HCT116 (cell line): ENCODE measurements at regions not wholly inside any gene's neighbourhood (a gene's known extent, or its start where the extent isn't known, plus 50 kb on each side); places are given as distances from the start of the nearest gene placed in this dataset.

Experiments
- CBX3 ChIP-seq: IDR thresholded peaks from 2 replicates; pipeline ENCODE4 v1.6.1; 2012; ENCODE audit warnings: low read depth
- CEBPB ChIP-seq: IDR thresholded peaks from 2 replicates; pipeline ENCODE4 v1.6.1; 2012; ENCODE audit warnings: low read depth
- EZH2 ChIP-seq: fragments of 200-600 bp; sonication (generic); IDR thresholded peaks from 2 replicates; pipeline ENCODE4 v1.6.1; 2017; ENCODE audit warnings: antibody characterized with exemption, mixed run types
- POLR2A ChIP-seq: IDR thresholded peaks from 2 replicates; pipeline ENCODE4 v1.7.0; 2011; ENCODE audit warnings: borderline replicate concordance; ENCODE audit not compliant: insufficient read depth, insufficient read length; ENCODE audit errors: extremely low read depth
- POLR2AphosphoS5 ChIP-seq: IDR thresholded peaks from 2 replicates; pipeline ENCODE4 v1.6.1; 2011; ENCODE audit warnings: mild to moderate bottlenecking, low read depth, low read length, moderate library complexity
- SIN3A ChIP-seq: IDR thresholded peaks from 2 replicates; pipeline ENCODE4 v1.6.1; 2012; ENCODE audit warnings: low read depth
- SP1 ChIP-seq: IDR thresholded peaks from 2 replicates; pipeline ENCODE4 v1.6.1; 2012; ENCODE audit warnings: low read depth
- TCF7L2 ChIP-seq: IDR thresholded peaks from 2 replicates; pipeline ENCODE4 v1.7.0; 2011; ENCODE audit warnings: borderline replicate concordance, inconsistent platforms; ENCODE audit not compliant: insufficient read depth, insufficient read length; ENCODE audit errors: extremely low read depth
- YY1 ChIP-seq: IDR thresholded peaks from 2 replicates; pipeline ENCODE4 v1.6.1; 2011; ENCODE audit warnings: low read length, low read depth, moderate library complexity, mild to moderate bottlenecking; ENCODE audit not compliant: insufficient replicate concordance; ENCODE audit errors: extremely low read depth
- ZFX ChIP-seq: fragments of 450-650 bp; IDR thresholded peaks from 2 replicates; pipeline ENCODE4 v1.6.1; 2017
- ZNF274 ChIP-seq: fragments of 200-500 bp; sonication (Bioruptor generic); IDR thresholded peaks from 2 replicates; pipeline ENCODE4 v1.6.1; 2014; ENCODE audit warnings: mild to moderate bottlenecking, low read depth, low read length, inconsistent platforms
- TF ChIP-seq, protein P1 (sequence below), 3 experiments: fragments of 200-600 bp in 1 of 3; sonication (generic) in 1 of 3; IDR thresholded peaks in 2 of 3; conservative IDR thresholded peaks in 1 of 3; 2 replicates each; pipeline ENCODE4 v1.5.1; 2012 to 2017; ENCODE audit warnings: low read depth in 2 of 3, low read length in 2 of 3, antibody characterized with exemption in 1 of 3, borderline replicate concordance in 1 of 3, control low read depth in 1 of 3, mild to moderate bottlenecking in 1 of 3, mixed read lengths in 1 of 3, mixed run types in 1 of 3, moderate library complexity in 1 of 3; ENCODE audit not compliant: insufficient read depth in 1 of 3
- TF ChIP-seq, protein P2 (sequence below): IDR thresholded peaks from 2 replicates; pipeline ENCODE4 v1.6.1; 2011; ENCODE audit warnings: mild to moderate bottlenecking, low read length, moderate library complexity; ENCODE audit not compliant: insufficient replicate concordance; ENCODE audit errors: extremely low read depth
- TF ChIP-seq, protein P3 (sequence below): IDR thresholded peaks from 2 replicates; pipeline ENCODE4 v1.6.1; 2012; ENCODE audit warnings: low read depth

DNA sequence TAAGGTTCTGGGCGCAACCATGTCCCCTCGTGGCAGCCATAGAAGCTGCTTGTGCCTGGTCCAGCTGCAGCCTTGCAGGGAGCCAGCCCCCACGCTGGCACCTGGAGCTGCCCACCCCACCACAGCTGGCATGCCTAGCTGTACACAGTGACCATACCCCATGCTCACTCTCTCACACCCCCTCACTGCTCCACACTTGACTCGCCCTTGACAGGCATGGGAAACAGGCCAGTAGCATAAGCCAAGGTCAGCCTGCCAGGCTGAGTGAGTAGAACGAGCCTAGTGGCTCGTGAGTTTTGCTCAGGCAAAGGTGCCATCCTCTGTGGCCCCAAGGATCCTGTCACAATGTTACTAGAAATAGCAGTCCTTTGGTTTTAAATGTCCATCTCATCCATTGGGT, 52.7 kb upstream of the CADM2 start:
- TF ChIP-seq, protein P1, sequence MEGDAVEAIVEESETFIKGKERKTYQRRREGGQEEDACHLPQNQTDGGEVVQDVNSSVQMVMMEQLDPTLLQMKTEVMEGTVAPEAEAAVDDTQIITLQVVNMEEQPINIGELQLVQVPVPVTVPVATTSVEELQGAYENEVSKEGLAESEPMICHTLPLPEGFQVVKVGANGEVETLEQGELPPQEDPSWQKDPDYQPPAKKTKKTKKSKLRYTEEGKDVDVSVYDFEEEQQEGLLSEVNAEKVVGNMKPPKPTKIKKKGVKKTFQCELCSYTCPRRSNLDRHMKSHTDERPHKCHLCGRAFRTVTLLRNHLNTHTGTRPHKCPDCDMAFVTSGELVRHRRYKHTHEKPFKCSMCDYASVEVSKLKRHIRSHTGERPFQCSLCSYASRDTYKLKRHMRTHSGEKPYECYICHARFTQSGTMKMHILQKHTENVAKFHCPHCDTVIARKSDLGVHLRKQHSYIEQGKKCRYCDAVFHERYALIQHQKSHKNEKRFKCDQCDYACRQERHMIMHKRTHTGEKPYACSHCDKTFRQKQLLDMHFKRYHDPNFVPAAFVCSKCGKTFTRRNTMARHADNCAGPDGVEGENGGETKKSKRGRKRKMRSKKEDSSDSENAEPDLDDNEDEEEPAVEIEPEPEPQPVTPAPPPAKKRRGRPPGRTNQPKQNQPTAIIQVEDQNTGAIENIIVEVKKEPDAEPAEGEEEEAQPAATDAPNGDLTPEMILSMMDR (IDR thresholded peaks at IDR 0.05 in 2 of 3, conservative IDR thresholded peaks at IDR 0.05 in 1 of 3; ENCODE audit: borderline replicate concordance in 1 of 3, insufficient read depth in 1 of 3, low read depth in 2 of 3, low read length in 2 of 3): no peak
- TF ChIP-seq SIN3A: no peak
- no peak for TF ChIP-seq CBX3
- no peak for TF ChIP-seq TCF7L2
- TF ChIP-seq CEBPB: no peak
- no peak for TF ChIP-seq ZNF274
- TF ChIP-seq, protein P2, sequence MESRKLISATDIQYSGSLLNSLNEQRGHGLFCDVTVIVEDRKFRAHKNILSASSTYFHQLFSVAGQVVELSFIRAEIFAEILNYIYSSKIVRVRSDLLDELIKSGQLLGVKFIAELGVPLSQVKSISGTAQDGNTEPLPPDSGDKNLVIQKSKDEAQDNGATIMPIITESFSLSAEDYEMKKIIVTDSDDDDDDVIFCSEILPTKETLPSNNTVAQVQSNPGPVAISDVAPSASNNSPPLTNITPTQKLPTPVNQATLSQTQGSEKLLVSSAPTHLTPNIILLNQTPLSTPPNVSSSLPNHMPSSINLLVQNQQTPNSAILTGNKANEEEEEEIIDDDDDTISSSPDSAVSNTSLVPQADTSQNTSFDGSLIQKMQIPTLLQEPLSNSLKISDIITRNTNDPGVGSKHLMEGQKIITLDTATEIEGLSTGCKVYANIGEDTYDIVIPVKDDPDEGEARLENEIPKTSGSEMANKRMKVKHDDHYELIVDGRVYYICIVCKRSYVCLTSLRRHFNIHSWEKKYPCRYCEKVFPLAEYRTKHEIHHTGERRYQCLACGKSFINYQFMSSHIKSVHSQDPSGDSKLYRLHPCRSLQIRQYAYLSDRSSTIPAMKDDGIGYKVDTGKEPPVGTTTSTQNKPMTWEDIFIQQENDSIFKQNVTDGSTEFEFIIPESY: no peak
- TF ChIP-seq ZFX: no peak
- TF ChIP-seq, protein P3, sequence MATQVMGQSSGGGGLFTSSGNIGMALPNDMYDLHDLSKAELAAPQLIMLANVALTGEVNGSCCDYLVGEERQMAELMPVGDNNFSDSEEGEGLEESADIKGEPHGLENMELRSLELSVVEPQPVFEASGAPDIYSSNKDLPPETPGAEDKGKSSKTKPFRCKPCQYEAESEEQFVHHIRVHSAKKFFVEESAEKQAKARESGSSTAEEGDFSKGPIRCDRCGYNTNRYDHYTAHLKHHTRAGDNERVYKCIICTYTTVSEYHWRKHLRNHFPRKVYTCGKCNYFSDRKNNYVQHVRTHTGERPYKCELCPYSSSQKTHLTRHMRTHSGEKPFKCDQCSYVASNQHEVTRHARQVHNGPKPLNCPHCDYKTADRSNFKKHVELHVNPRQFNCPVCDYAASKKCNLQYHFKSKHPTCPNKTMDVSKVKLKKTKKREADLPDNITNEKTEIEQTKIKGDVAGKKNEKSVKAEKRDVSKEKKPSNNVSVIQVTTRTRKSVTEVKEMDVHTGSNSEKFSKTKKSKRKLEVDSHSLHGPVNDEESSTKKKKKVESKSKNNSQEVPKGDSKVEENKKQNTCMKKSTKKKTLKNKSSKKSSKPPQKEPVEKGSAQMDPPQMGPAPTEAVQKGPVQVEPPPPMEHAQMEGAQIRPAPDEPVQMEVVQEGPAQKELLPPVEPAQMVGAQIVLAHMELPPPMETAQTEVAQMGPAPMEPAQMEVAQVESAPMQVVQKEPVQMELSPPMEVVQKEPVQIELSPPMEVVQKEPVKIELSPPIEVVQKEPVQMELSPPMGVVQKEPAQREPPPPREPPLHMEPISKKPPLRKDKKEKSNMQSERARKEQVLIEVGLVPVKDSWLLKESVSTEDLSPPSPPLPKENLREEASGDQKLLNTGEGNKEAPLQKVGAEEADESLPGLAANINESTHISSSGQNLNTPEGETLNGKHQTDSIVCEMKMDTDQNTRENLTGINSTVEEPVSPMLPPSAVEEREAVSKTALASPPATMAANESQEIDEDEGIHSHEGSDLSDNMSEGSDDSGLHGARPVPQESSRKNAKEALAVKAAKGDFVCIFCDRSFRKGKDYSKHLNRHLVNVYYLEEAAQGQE: no peak
- TF ChIP-seq POLR2A: no peak
- no peak for TF ChIP-seq POLR2AphosphoS5
- TF ChIP-seq EZH2: no peak
- TF ChIP-seq SP1: no peak
- no peak for TF ChIP-seq YY1
